Activated gamma-delta T cell treated with anti-CD3 and anti-CD28 coated beads, Interleukin-2, amount 50 U/mL, for 16 hours (primary cell): ENCODE measurements at regions not wholly inside any gene's neighbourhood (a gene's known extent, or its start where the extent isn't known, plus 50 kb on each side); places are given as distances from the start of the nearest gene placed in this dataset.
"Not testable (repeated sequence)": the region's sequence is repeated elsewhere in the genome, so short reads cannot be mapped to it uniquely, and the experiment has no call there.

Experiments used
- DNase-seq: peaks from one replicate; pipeline ENCODE4 v3.0.0-alpha.2; 2020; ENCODE audit warnings: low read depth

- no peak for DNase-seq
Observed at GRCh38 chr12:131192951-131193350, 239.2 kb downstream of the ADGRD1 start.

GRCh38 chr12:131194166-131194565, 240.5 kb downstream of the ADGRD1 start:
- no peak for DNase-seq

GRCh38 chr12:131195796-131196195, 242.1 kb downstream of the ADGRD1 start:
- DNase-seq = no peak

- no peak for DNase-seq
Observed at GRCh38 chr12:131196220-131196619, 242.5 kb downstream of the ADGRD1 start.

- no peak for DNase-seq
Observed at GRCh38 chr12:131197490-131197889, 243.8 kb downstream of the ADGRD1 start.

GRCh38 chr12:131199221-131199620, 245.5 kb downstream of the ADGRD1 start:
- no peak for DNase-seq

- not testable (repeated sequence) for DNase-seq
Observed at GRCh38 chr12:131201912-131202311, 248.2 kb downstream of the ADGRD1 start.

- DNase-seq = no peak
Observed at GRCh38 chr12:131202592-131203378, 249.1 kb downstream of the ADGRD1 start.

GRCh38 chr12:131203666-131204415, 250.1 kb downstream of the ADGRD1 start:
- no peak for DNase-seq

- no peak for DNase-seq
Observed at GRCh38 chr12:131204416-131205274, 250.9 kb downstream of the ADGRD1 start.

- not testable (repeated sequence) for DNase-seq
Observed at GRCh38 chr12:131205275-131205933, 251.7 kb downstream of the ADGRD1 start.

GRCh38 chr12:131206630-131207299, 253.1 kb downstream of the ADGRD1 start:
- DNase-seq = not testable (repeated sequence)

- DNase-seq = not testable (repeated sequence)
Observed at GRCh38 chr12:131207300-131207660, 253.6 kb downstream of the ADGRD1 start.

- not testable (repeated sequence) for DNase-seq
Observed at GRCh38 chr12:131207841-131208240, 254.1 kb downstream of the ADGRD1 start.

- no peak for DNase-seq
Observed at GRCh38 chr12:131208425-131208824, 254.7 kb downstream of the ADGRD1 start.

GRCh38 chr12:131209082-131210070, 255.7 kb downstream of the ADGRD1 start:
- DNase-seq = no peak

GRCh38 chr12:131210506-131211339, 257.0 kb downstream of the ADGRD1 start:
- no peak for DNase-seq

GRCh38 chr12:131211340-131211938, 257.7 kb downstream of the ADGRD1 start:
- DNase-seq = no peak
